Fibroblast of skin of right biceps (primary cell): ENCODE measurements at regions not wholly inside any gene's neighbourhood (a gene's known extent, or its start where the extent isn't known, plus 50 kb on each side); places are given as distances from the start of the nearest gene placed in this dataset.
"Not testable (repeated sequence)": the region's sequence is repeated elsewhere in the genome, so short reads cannot be mapped to it uniquely, and the experiment has no call there.

ENCODE experiments used
- DNase-seq: peaks from one replicate; pipeline ENCODE4 v3.0.0-alpha.2; 2013

GRCh38 chr10:109174526-109174925 is 748.8 kb downstream of the XPNPEP1 start:
- DNase-seq = no peak

DNA sequence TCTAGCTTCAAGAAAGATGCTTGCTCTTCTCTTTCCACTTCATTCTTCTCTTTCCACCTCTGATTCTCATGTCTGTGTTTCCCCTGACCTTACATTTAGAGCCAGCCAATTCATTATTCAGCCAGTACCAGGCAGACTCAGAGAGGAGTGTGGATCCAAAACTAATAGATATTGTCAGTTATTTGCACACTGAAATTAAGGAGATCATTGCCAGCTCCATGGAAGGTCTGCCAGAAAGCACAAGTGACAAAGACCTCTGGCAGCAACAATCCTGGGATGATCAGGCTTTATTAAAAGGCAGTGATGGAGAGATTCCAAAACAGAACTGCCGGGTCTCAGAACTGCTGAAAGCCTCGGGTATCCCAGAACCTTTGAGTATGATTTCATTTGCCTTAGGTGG is 749.4 kb downstream of the XPNPEP1 start:
- DNase-seq = no peak

- DNase-seq = no peak
Measured at GRCh38 chr10:109173121-109173520, 750.2 kb downstream of the XPNPEP1 start.

- no peak for DNase-seq
Measured at GRCh38 chr10:109166935-109167334, 756.4 kb downstream of the XPNPEP1 start.

DNA sequence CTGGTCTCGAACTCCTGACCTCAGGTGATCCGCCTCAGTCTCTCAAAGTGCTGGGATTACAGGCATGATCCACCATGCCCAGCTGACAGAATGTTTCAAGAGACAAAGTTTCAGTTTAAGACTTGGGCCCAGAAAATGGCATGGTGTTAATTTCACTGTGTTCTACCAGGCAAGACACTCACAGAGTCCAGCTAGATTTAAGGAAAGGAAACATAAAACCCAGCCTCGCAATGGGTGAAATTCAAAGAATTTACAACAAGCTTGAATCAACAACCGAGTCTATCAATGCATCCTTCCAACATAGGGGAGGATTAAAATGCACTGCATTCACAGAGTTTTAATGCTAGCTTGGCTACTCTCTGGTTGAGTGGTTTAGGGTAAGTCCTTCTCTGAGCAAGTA is 764.0 kb downstream of the XPNPEP1 start:
- DNase-seq = no peak

DNA sequence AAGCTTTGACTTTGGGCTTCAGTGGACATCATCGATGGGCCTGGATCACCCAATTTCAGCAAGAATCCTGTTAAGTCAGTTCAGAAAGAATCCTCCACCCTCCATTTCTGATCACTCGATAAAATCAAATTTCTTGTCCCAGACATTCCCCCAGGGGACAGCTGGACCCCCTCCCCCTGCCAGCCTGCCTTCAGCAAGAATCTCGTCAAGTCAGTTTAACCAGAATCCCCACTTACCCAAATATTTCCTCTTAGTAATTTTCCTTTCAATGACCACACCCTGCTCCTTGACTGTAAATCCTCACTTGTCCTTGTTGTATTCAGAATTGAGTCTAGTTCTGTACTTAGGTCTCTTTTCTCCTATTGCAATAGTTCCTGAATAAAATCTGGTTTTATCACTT is 766.9 kb downstream of the XPNPEP1 start:
- no peak for DNase-seq

DNA sequence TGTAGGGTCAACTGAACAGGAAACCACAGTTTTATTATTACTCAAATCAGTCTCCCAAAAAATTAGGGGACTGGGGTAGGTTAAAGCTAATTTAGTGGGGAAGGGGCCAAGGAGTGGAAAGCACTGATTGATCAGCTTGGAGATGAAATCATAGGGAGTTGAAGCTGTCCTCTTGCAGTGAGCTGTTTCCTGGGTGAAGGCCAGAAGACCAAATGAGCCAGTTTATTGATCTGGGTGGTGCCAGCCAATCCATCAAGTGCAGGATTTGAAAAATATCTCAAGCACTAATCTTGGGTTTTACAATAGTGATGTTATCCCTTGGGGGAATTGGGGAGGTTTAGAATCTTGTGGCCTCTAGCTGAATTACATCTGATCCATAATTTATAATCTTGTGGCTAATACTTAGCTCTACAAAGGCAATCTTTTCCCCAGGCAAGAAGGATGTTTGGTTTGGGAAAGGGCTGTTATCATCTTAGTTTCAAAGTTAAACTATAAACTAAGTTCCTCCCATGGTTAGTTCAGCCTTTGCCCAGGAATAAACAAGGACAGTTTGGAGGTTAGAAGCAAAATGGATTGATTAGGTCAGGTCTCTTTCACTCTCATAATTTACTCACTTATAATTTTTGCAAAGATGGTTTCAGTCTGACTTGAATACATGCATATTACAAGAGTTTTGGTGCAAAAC is 773.5 kb downstream of the XPNPEP1 start:
- no peak for DNase-seq

GRCh38 chr10:109127363-109127762 is 795.9 kb downstream of the XPNPEP1 start:
- no peak for DNase-seq

DNA sequence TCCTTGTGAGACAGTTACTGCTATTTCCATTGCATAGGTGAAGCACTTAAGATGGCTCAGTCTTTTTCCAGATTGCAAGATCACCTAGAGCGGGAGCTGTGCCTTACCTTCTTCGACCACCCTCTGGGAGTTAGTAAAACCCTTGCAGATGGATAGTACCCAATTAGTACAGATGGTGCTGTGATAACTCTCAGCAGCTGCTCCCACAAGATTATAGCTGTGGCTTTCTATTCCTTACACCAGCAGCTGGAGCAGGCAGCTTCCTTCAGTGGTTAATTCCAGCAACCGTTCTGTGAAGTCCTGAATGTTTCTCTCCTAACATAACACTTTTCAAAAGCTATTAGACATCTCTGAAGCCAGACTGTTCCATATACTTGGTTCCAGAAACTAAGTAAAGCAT is 796.8 kb downstream of the XPNPEP1 start:
- no peak for DNase-seq

DNA sequence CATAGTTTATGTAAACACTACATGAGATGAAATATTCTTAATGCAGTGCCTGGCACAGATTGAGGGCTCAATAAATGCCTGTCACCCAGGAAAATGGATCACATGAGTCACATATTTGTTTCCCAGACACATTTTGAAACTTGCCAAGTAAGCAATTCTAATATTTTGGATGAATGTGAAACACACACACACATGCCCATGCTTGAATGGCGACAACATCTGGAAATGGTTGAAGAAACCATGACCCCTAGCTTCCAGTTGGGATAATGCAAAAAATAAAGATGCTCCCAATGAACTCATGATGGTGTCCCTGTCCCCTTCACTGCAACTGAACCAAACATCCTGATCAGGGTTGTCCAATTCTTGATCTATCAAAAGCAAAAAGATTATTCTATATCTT is 797.3 kb downstream of the XPNPEP1 start:
- no peak for DNase-seq

GRCh38 chr10:109115179-109115578 is 808.1 kb downstream of the XPNPEP1 start:
- no peak for DNase-seq

GRCh38 chr10:109114579-109114978 is 808.7 kb downstream of the XPNPEP1 start:
- DNase-seq = no peak

DNA sequence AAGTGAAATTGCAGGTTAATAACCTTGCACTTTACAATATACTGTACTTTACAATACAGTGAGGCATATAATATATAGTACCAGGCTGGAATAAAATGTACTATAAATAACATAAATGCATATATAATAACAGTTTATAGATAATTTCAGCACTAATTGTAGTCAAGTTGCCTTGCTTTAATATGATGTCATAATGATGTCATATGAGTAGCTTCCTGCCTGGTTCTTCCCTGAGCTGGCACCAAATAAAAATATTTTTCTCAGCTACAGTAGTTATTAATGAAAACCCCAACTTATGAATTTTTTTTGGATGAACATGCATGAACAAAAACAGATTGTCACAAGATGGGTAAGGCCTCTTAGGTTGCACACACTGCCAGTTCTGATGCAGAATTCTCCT is 816.7 kb downstream of the XPNPEP1 start:
- DNase-seq = no peak

GRCh38 chr10:109105725-109106124 is 817.6 kb downstream of the XPNPEP1 start:
- no peak for DNase-seq

- DNase-seq = no peak
Measured at GRCh38 chr10:109104806-109105205, 818.5 kb downstream of the XPNPEP1 start.

GRCh38 chr10:109103278-109103677 is 820.0 kb downstream of the XPNPEP1 start:
- DNase-seq = no peak

- no peak for DNase-seq
Measured at GRCh38 chr10:109089779-109090178, 833.5 kb downstream of the XPNPEP1 start.

- no peak for DNase-seq
Measured at GRCh38 chr10:109071539-109071938, 851.8 kb downstream of the XPNPEP1 start.

GRCh38 chr10:109070492-109070891 is 852.8 kb downstream of the XPNPEP1 start:
- no peak for DNase-seq

DNA sequence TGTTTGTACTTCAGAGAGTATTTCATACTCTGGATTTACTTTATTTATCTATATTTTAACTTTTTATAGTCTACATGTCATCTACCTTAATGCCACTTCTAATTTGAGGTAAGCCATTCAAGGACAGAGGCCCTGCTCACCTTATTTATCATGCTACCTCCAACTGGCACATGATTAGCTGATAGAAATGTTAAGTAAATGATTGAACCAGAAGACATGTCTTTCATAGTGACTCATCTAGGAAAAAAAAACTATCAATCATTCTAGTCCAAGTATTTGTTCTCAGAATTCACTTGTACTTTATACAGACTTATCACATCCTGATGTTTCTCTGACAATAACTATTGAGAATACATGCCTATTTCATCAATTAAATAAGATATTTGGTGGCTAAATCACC is 856.3 kb downstream of the XPNPEP1 start:
- no peak for DNase-seq

GRCh38 chr10:109065821-109066220 is 857.5 kb downstream of the XPNPEP1 start:
- DNase-seq = no peak

- DNase-seq = peak; percentile 16
Measured at GRCh38 chr10:109062371-109062770, 860.9 kb downstream of the XPNPEP1 start.

- DNase-seq = no peak
Measured at GRCh38 chr10:109055243-109055642, 868.1 kb downstream of the XPNPEP1 start.

GRCh38 chr10:109047856-109048255 is 875.5 kb downstream of the XPNPEP1 start:
- DNase-seq = no peak

GRCh38 chr10:109046427-109046826 is 876.9 kb downstream of the XPNPEP1 start:
- not testable (repeated sequence) for DNase-seq
